ENCODE measurements at regions not wholly inside any gene's neighbourhood (a gene's known extent, or its start where the extent isn't known, plus 50 kb on each side); places are given as distances from the start of the nearest gene placed in this dataset.

DNA sequence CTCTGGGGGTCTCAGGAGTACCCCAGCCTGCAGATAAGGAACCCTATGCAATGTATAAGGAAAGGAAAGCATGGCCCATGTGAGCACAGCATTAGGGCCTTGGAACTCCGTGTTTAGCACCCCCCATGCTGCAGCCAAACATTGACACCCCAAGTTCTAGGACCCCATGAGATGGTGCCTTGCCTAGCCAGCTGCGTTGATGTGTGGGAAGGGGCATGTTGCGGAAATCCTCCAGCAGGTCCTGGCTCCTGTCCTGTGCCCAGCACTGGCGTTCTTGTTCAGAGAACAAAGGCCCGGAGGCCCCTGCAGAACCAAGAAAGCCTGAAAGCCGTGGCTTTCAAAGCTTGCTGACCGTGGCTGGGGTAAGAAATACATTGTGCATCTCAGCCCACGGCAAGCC, 99.4 kb upstream of the DIO3 start:
- peaks cover 20 to 35% (median 29%) of the 10 kb centered on the region in 3 donors for H3K27me3 Mint-ChIP-seq (ENCODE audit: low read depth in 3 of 3)
- H3K27me3 ChIP-seq (ENCODE audit: control insufficient read depth in 2 of 2, insufficient read depth in 2 of 2, low read length in 2 of 2), result peaks cover 24 to 34% of the 10 kb centered on the region in 2 donors
- H3K9me3 ChIP-seq (replicated peaks in 1 of 2; ENCODE audit: control insufficient read depth in 1 of 2, insufficient read depth in 1 of 2, low read length in 2 of 2), result no peaks in the 10 kb centered on the region
- H4K20me1 ChIP-seq (ENCODE audit: insufficient read depth, low read length), result no peaks in the 10 kb centered on the region
- H3K4me1 ChIP-seq (ENCODE audit: control insufficient read depth in 1 of 2, insufficient read depth in 2 of 2, low read length in 2 of 2), result no peaks in the 10 kb centered on the region
- TF ChIP-seq, protein P1, sequence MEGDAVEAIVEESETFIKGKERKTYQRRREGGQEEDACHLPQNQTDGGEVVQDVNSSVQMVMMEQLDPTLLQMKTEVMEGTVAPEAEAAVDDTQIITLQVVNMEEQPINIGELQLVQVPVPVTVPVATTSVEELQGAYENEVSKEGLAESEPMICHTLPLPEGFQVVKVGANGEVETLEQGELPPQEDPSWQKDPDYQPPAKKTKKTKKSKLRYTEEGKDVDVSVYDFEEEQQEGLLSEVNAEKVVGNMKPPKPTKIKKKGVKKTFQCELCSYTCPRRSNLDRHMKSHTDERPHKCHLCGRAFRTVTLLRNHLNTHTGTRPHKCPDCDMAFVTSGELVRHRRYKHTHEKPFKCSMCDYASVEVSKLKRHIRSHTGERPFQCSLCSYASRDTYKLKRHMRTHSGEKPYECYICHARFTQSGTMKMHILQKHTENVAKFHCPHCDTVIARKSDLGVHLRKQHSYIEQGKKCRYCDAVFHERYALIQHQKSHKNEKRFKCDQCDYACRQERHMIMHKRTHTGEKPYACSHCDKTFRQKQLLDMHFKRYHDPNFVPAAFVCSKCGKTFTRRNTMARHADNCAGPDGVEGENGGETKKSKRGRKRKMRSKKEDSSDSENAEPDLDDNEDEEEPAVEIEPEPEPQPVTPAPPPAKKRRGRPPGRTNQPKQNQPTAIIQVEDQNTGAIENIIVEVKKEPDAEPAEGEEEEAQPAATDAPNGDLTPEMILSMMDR (IDR thresholded peaks at IDR 0.05), result no peak
- H3K4me3 ChIP-seq (replicated peaks in 1 of 3; ENCODE audit: low read depth in 2 of 3, low read length in 3 of 3), result no peak overlapping the region
- H3K27ac Mint-ChIP-seq, result no peak overlapping the region
- WGBS (ENCODE audit: insufficient coverage), result 91% methylated on average over 4 of the region's 8 CpGs
- H3K4me1 Mint-ChIP-seq, result no peaks in the 10 kb centered on the region
- peaks cover 0 to 1% (median 0%) of the 10 kb centered on the region in 7 donors for H3K9me3 Mint-ChIP-seq
- no peak overlapping the region for H3K9ac ChIP-seq (ENCODE audit: insufficient read depth, low read length, poor library complexity, severe bottlenecking)
- no peak overlapping the region for H3K4me2 ChIP-seq (replicated peaks; ENCODE audit: extremely low read depth, low read length, poor library complexity, severe bottlenecking)
- no peak overlapping the region for H3K27ac ChIP-seq (ENCODE audit: low read depth in 1 of 2, low read length in 2 of 2)
- DNase-seq, result no peak
- intact Hi-C loops (cut with micrococcal nuclease), result no loop called here
- H3K79me2 ChIP-seq (ENCODE audit: insufficient read depth, low read length), result no peaks in the 10 kb centered on the region
- H3K36me3 ChIP-seq (replicated peaks in 1 of 2; ENCODE audit: control insufficient read depth in 1 of 2, insufficient read depth in 2 of 2, low read length in 2 of 2), result no peaks in the 10 kb centered on the region
- H3K36me3 Mint-ChIP-seq, result peaks cover 0 to 1% of the 10 kb centered on the region in 2 donors
- H3K4me3 Mint-ChIP-seq, result no peak overlapping the region
- no peak overlapping the region for H2AFZ ChIP-seq (ENCODE audit: insufficient read depth, low read depth, low read length, poor library complexity, severe bottlenecking)

DNA sequence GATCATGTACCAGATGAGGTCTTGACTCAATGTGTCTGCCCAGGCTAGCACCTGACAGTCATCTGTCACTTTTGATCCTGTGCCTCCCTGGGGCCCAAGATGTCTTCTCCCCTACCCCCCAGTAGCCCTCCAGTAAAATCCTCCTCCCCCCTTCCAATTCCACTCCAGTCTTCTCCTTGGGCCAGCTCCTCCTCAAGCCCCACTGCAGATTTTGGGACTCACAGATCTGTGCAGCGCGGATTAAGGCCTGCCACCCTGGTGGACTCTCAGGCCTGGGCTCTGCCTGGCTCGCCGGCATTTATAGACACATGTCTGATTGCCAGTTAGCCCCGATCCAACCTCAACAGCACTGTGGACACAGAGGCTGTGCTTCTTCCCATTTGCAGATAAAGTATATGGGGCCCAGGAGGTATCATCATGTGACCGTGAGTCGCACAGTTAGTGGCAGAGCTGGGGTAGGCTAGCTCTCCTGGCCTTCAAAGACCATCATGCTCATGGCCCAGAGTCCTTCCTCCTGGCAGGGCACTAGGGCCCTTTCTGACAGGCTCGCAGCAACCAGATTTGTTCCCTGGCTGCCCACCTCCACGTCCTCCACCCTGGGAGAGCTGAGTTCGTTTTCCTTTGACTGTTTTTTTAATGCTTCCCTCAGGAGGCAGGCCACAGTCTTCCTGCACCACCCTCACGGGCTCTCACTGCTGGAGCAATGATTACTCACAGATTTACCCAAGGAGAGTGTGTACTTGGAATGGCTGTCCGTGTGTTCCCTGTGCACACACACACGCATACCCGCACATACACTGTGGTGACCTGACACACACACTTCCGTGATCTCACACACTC, 98.3 kb upstream of the DIO3 start:
- Histone ChIP-seq H3K36me3 (replicated peaks in 1 of 2; ENCODE audit: control insufficient read depth in 1 of 2, insufficient read depth in 2 of 2, low read length in 2 of 2) (no peaks in the 10 kb centered on the region), H4K20me1 (ENCODE audit: insufficient read depth, low read length) (no peaks in the 10 kb centered on the region), H3K9ac (ENCODE audit: insufficient read depth, low read length, poor library complexity, severe bottlenecking) (no peak overlapping the region), H3K79me2 (ENCODE audit: insufficient read depth, low read length) (no peaks in the 10 kb centered on the region), H3K27me3 (ENCODE audit: control insufficient read depth in 2 of 2, insufficient read depth in 2 of 2, low read length in 2 of 2) (peaks cover 18 to 29% of the 10 kb centered on the region in 2 donors), H3K4me3 (replicated peaks in 1 of 3; ENCODE audit: low read depth in 2 of 3, low read length in 3 of 3) (no peak overlapping the region), H2AFZ (ENCODE audit: insufficient read depth, low read depth, low read length, poor library complexity, severe bottlenecking) (no peak overlapping the region), H3K9me3 (replicated peaks in 1 of 2; ENCODE audit: control insufficient read depth in 1 of 2, insufficient read depth in 1 of 2, low read length in 2 of 2) (no peaks in the 10 kb centered on the region), H3K27ac (ENCODE audit: low read depth in 1 of 2, low read length in 2 of 2) (no peak overlapping the region), H3K4me2 (replicated peaks; ENCODE audit: extremely low read depth, low read length, poor library complexity, severe bottlenecking) (no peak overlapping the region), H3K4me1 (ENCODE audit: control insufficient read depth in 1 of 2, insufficient read depth in 2 of 2, low read length in 2 of 2) (no peaks in the 10 kb centered on the region)
- TF ChIP-seq, protein P1 (IDR thresholded peaks at IDR 0.05), result no peak
- peaks cover 18 to 30% (median 27%) of the 10 kb centered on the region in 3 donors for H3K27me3 Mint-ChIP-seq (ENCODE audit: low read depth in 3 of 3)
- no peak overlapping the region for H3K4me3 Mint-ChIP-seq
- 92% methylated on average over 13 of the region's 15 CpGs for WGBS (ENCODE audit: insufficient coverage)
- H3K9me3 Mint-ChIP-seq, result no peaks in the 10 kb centered on the region
- intact Hi-C loops (cut with micrococcal nuclease), result no loop called here
- no peak overlapping the region for H3K27ac Mint-ChIP-seq
- no peaks in the 10 kb centered on the region for H3K36me3 Mint-ChIP-seq
- H3K4me1 Mint-ChIP-seq, result no peaks in the 10 kb centered on the region
- DNase-seq, result no peak

Measured in CD14-positive monocyte (primary cell).